ENCODE measurements at regions not wholly inside any gene's neighbourhood (a gene's known extent, or its start where the extent isn't known, plus 50 kb on each side); places are given as distances from the start of the nearest gene placed in this dataset.

GRCh38 chr15:93826293-93826692 is 405.1 kb upstream of the MCTP2 start (continued):
- no peak for TF ChIP-seq ZBTB11 (CRISPR knock-in tag; IDR thresholded peaks at IDR 0.05)
- no peak for TF ChIP-seq ZBED1 (IDR thresholded peaks at IDR 0.05; ENCODE audit: borderline replicate concordance)
- no peak for TF ChIP-seq YBX1 (IDR thresholded peaks at IDR 0.05)
- TF ChIP-seq SUZ12 (IDR thresholded peaks at IDR 0.05; ENCODE audit: unreplicated experiment), result no peak
- TF ChIP-seq BACH1 (IDR thresholded peaks at IDR 0.05; ENCODE audit: borderline replicate concordance), result no peak

- Histone ChIP-seq H2AFZ (ENCODE audit: control insufficient read depth, low read depth, low read length) (no peak overlapping the region), H3K79me2 (ENCODE audit: control insufficient read depth, insufficient read depth, low read length) (no peaks in the 10 kb centered on the region), H3K27ac (ENCODE audit: control insufficient read depth, insufficient read depth) (no peak overlapping the region), H3K9me3 (replicated peaks; ENCODE audit: control insufficient read depth, insufficient read depth, low read length) (no peaks in the 10 kb centered on the region), H3K27me3 (replicated peaks in 1 of 2; ENCODE audit: control insufficient read depth in 2 of 2, insufficient read depth in 2 of 2, low read length in 1 of 2) (no peaks in the 10 kb centered on the region), H3K36me3 (ENCODE audit: control insufficient read depth in 2 of 2, insufficient read depth in 2 of 2, low read length in 1 of 2) (no peaks in the 10 kb centered on the region), H4K20me1 (ENCODE audit: control insufficient read depth, insufficient read depth) (no peaks in the 10 kb centered on the region), H3K4me1 (ENCODE audit: control insufficient read depth, insufficient read depth, low read length) (no peaks in the 10 kb centered on the region), H3K4me2 (ENCODE audit: control insufficient read depth, insufficient read depth) (no peak overlapping the region), H3K4me3 (no peak overlapping the region), H3K9ac (ENCODE audit: control insufficient read depth, insufficient read depth, low read length) (no peak overlapping the region)
- POLR2A ChIA-PET, result no interaction called here
- SMC1A ChIA-PET (ENCODE audit: uncharacterized antibody, unreplicated experiment), result no interaction called here
- CTCF ChIA-PET, result no interaction called here
- in situ Hi-C loops (cut with MboI), result no loop called here
- intact Hi-C loops (cut with micrococcal nuclease; ENCODE audit: unreplicated experiment), result no loop called here
- FAIRE-seq (no peak), DNase-seq (ENCODE audit: low read depth, low spot score) (no peak), ATAC-seq (no peak)
- RAD21 ChIA-PET (ENCODE audit: unreplicated experiment), result no interaction called here
- no TSS peak for BruUV-seq (replicated peaks)
- WGBS (ENCODE audit: insufficient coverage, insufficient replicate concordance, low lambda C conversion rate, missing lambda C conversion rate), result 22% methylated on average over 4 of the region's 4 CpGs
- TF ChIP-seq HDAC2 (IDR thresholded peaks at IDR 0.05) (no peak), SMAD1 (IDR thresholded peaks at IDR 0.05; ENCODE audit: low read depth, partially characterized antibody) (no peak), ATF3 (IDR thresholded peaks at IDR 0.05; ENCODE audit: borderline replicate concordance, extremely low read depth, low read depth, low read length) (no peak), PML (IDR thresholded peaks at IDR 0.05; ENCODE audit: low read length) (no peak), KAT2A (conservative IDR thresholded peaks at IDR 0.05; ENCODE audit: control insufficient read depth, low read depth, low read length) (no peak), HDAC6 (IDR thresholded peaks at IDR 0.05; ENCODE audit: unreplicated experiment) (no peak), HCFC1 (IDR thresholded peaks at IDR 0.05; ENCODE audit: low read length) (no peak), E2F8 (IDR thresholded peaks at IDR 0.05; ENCODE audit: low read depth, partially characterized antibody) (no peak), NBN (IDR thresholded peaks at IDR 0.05) (no peak), ETV6 (conservative IDR thresholded peaks at IDR 0.05 in 1 of 2, IDR thresholded peaks at IDR 0.05 in 1 of 2; ENCODE audit: borderline replicate concordance in 1 of 2, low read depth in 1 of 2) (no peak), JUNB (IDR thresholded peaks at IDR 0.05) (no peak), SREBF1 (IDR thresholded peaks at IDR 0.05; ENCODE audit: low read length) (no peak), PKNOX1 (IDR thresholded peaks at IDR 0.05) (no peak)
Observed at GRCh38 chr15:93825682-93826081, 405.7 kb upstream of the MCTP2 start.

Data from GM12878 (cell line).